ENCODE measurements at regions not wholly inside any gene's neighbourhood (a gene's known extent, or its start where the extent isn't known, plus 50 kb on each side); places are given as distances from the start of the nearest gene placed in this dataset.

DNA sequence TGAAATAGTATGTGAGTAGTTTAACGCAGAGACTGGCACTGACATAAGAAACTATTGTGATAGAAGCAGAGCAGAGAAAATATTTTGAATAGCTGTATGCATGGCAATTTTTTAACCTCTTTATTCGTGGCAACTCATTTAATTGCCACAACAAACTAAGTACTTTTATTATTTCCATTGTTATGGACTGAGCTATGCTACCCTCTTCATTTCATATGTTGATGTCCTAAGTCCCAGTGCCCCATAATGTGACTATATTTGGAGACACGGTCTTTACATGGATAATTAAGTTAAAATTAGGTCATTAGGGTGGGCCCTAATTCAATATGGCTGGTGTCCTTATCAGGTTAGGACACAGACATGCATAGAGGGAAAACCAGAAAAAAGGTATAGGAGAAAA lies 86.1 kb upstream of the PRSS3 start:
- no peak for TF ChIP-seq EZH2 (IDR thresholded peaks at IDR 0.05; ENCODE audit: low read length, unreplicated experiment)
- TF ChIP-seq, protein P1, sequence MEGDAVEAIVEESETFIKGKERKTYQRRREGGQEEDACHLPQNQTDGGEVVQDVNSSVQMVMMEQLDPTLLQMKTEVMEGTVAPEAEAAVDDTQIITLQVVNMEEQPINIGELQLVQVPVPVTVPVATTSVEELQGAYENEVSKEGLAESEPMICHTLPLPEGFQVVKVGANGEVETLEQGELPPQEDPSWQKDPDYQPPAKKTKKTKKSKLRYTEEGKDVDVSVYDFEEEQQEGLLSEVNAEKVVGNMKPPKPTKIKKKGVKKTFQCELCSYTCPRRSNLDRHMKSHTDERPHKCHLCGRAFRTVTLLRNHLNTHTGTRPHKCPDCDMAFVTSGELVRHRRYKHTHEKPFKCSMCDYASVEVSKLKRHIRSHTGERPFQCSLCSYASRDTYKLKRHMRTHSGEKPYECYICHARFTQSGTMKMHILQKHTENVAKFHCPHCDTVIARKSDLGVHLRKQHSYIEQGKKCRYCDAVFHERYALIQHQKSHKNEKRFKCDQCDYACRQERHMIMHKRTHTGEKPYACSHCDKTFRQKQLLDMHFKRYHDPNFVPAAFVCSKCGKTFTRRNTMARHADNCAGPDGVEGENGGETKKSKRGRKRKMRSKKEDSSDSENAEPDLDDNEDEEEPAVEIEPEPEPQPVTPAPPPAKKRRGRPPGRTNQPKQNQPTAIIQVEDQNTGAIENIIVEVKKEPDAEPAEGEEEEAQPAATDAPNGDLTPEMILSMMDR (conservative IDR thresholded peaks at IDR 0.05; ENCODE audit: low read depth, low read length), result no peak
